Tibial nerve (tissue), 3 donors: ENCODE measurements at regions not wholly inside any gene's neighbourhood (a gene's known extent, or its start where the extent isn't known, plus 50 kb on each side); places are given as distances from the start of the nearest gene placed in this dataset.

Experiments used
- POLR2A ChIP-seq, 2 donors: fragments of 450-650 bp; IDR thresholded peaks; one replicate each; pipeline ENCODE4 v1.6.1; 2017; ENCODE audit warnings: antibody characterized with exemption in 2 of 2, mild to moderate bottlenecking in 2 of 2, moderate library complexity in 2 of 2
- TF ChIP-seq, protein P1 (sequence below), 5 experiments: fragments of 200-600 bp in 3 of 5; fragments of 450-650 bp in 2 of 5; sonication (generic) in 3 of 5; IDR thresholded peaks; one replicate each; pipeline ENCODE4 v1.5.1; 2016 to 2019; ENCODE audit warnings: antibody characterized with exemption in 5 of 5, mild to moderate bottlenecking in 3 of 5, moderate library complexity in 2 of 5

DNA sequence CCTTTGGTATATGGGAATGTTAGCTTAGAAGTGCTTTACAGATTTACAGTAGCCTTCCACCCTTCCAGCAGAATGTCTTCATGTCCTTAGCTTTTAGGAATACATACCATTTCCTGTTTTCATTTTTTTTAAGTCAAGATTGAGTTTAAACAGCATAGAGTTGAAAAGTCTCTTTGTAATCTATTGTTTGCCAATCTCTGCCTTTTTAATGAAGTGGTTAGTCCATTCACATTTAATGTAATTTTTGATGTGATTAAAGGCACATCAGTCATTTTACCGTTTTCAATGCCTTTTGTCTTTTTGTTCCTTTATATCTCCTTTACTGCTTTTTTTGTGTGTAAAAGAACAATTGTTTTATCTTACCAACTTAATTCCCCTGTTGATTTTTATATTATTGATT is 233.4 kb upstream of the SMIM21 start:
- TF ChIP-seq, protein P1, sequence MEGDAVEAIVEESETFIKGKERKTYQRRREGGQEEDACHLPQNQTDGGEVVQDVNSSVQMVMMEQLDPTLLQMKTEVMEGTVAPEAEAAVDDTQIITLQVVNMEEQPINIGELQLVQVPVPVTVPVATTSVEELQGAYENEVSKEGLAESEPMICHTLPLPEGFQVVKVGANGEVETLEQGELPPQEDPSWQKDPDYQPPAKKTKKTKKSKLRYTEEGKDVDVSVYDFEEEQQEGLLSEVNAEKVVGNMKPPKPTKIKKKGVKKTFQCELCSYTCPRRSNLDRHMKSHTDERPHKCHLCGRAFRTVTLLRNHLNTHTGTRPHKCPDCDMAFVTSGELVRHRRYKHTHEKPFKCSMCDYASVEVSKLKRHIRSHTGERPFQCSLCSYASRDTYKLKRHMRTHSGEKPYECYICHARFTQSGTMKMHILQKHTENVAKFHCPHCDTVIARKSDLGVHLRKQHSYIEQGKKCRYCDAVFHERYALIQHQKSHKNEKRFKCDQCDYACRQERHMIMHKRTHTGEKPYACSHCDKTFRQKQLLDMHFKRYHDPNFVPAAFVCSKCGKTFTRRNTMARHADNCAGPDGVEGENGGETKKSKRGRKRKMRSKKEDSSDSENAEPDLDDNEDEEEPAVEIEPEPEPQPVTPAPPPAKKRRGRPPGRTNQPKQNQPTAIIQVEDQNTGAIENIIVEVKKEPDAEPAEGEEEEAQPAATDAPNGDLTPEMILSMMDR (IDR thresholded peaks at IDR 0.05) = no peak
- TF ChIP-seq POLR2A (IDR thresholded peaks at IDR 0.05) = no peak
